AG09309 (cell line): ENCODE measurements at regions not wholly inside any gene's neighbourhood (a gene's known extent, or its start where the extent isn't known, plus 50 kb on each side); places are given as distances from the start of the nearest gene placed in this dataset.

ENCODE experiments used
- DNase-seq: peaks from one replicate; pipeline ENCODE4 v3.0.0-alpha.2; 2010; ENCODE audit warnings: low read depth
- H3K4me3 ChIP-seq: 2 replicates; pipeline ENCODE4 v1.5.1; 2011; ENCODE audit warnings: mild to moderate bottlenecking, low read depth, low read length, moderate library complexity; ENCODE audit not compliant: control insufficient read depth
- CTCF ChIP-seq: IDR thresholded peaks from 2 replicates; pipeline ENCODE4 v1.5.1; 2011; ENCODE audit warnings: mild to moderate bottlenecking, low read depth, low read length, inconsistent platforms; ENCODE audit not compliant: insufficient read depth, control insufficient read depth; ENCODE audit errors: missing control alignments

DNA sequence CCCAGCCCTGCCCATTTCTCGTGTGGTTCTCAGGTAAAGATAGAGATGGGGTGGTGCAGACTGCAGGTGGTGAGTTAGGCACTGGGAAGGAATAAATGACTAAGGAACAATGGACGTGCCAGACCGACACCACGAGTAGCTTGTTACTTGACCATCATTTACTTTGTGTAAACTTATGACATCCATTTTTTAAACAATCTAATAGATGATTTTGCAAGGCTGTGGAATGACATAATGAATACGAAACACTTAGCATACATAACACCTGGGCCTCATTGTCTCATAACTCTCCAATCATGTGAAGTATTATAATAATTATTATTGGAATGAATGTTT is 137.3 kb upstream of the CPEB2 start:
- TF ChIP-seq CTCF: no peak
- no peak for DNase-seq
- no peak overlapping the region for H3K4me3 ChIP-seq

DNA sequence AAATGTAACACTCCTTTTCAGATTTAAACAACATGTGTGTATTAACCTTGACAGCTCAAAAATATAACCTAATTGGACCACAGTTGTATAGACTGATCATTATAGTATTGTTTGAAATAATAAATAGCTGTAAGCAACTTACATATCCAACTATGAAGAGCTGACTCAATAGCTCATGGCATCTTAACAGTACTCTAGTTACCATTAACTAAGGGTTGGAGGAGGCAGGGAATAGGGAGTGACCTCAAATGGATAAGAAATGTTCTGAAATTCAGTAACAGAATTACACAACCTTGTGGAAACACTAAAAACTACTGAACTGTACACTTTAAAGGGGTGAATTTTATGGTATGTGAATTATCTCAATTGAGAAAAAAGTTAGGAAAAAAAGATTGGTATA is 136.5 kb upstream of the CPEB2 start:
- H3K4me3 ChIP-seq: no peak overlapping the region
- TF ChIP-seq CTCF: no peak
- DNase-seq: no peak

DNA sequence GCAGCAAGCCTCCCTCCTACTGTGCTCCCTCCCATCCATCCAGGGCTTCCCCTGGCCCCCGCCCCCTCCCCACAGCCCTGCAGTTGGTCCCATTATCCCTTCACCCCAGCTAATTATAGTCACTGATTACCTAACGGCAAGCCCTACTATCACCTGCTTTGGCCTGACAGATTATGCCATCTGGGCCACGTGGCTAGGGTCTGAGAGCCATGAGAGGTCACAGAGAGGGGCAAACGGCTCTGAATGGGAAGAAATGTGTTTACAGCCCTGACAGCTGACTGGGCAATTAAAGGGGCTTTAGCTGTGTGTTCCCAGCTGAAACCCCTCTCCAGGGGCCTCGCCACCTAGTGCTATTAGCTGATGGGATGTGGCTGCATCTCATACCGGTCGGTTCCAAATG is 134.4 kb upstream of the CPEB2 start:
- no peak for DNase-seq
- H3K4me3 ChIP-seq: no peak overlapping the region
- no peak for TF ChIP-seq CTCF

DNA sequence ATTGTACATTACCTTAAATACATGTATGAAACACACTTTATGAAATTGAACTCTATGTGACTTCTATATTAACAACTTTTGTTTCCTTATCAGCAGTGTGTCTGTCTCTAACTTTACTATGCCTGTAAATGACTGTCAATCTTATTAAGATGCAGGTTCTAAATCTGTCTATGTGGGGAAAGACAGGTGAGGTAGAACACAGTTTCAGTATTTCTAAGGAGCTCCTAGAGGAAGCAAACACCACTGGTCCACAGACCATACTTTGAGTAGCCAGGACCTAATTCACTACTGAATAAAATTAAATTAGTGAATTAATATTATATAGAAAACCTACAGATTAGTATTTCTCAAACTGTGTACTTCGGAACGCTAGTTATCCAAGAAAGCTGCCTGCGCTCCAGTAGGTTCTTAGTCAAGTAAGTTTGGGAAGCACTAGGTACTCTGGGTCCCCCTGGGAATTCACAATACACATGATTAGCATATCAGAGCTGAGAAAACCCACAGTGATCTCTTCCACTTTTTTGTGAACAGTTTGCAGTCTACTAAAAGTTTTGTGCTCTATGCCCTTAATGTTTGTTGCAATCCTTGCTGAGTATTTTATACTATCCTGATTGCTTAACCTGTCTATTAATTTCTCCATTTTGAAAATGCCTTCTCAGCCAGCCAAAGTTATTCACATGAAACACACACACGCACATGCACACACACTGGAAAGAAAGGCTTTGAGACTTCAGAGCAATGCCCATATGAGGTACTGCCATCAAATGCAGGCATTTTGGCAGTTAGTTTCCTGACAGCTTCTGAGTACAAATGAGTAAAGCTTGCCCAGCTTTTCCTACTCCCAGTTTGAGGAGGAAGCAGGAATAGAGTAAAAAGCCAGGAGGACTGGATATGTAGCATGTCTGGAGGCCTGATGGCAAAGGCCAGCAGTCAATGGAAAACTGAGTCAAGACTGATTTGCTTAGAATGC is 133.6 kb upstream of the CPEB2 start:
- H3K4me3 ChIP-seq: no peak overlapping the region
- no peak for TF ChIP-seq CTCF
- DNase-seq: no peak

GRCh38 chr4:14871676-14872430 is 130.4 kb upstream of the CPEB2 start:
- H3K4me3 ChIP-seq: no peak overlapping the region
- no peak for TF ChIP-seq CTCF
- no peak for DNase-seq

- H3K4me3 ChIP-seq: no peak overlapping the region
- no peak for TF ChIP-seq CTCF
- no peak for DNase-seq
These were observed 127.3 kb upstream of the CPEB2 start for GRCh38 chr4:14874990-14875389.
